ENCODE measurements at regions not wholly inside any gene's neighbourhood (a gene's known extent, or its start where the extent isn't known, plus 50 kb on each side); places are given as distances from the start of the nearest gene placed in this dataset.

GRCh38 chr2:238513346-238513745, 86.6 kb downstream of the ASB1 start:
- TF ChIP-seq CTCF (conservative IDR thresholded peaks at IDR 0.05; ENCODE audit: low read length) (peak; percentile 82), EZH2phosphoT487 (IDR thresholded peaks at IDR 0.05; ENCODE audit: borderline replicate concordance, low read depth, low read length) (no peak)

Measured in OCI-LY7 (cell line).